VCaP (cell line): ENCODE measurements at regions not wholly inside any gene's neighbourhood (a gene's known extent, or its start where the extent isn't known, plus 50 kb on each side); places are given as distances from the start of the nearest gene placed in this dataset.

Experiments used
- H3K27ac ChIP-seq: fragments of 450-650 bp; 2 replicates; pipeline ENCODE4 v1.5.1; 2017
- TF ChIP-seq, protein P1 (sequence below): fragments of 450-650 bp; conservative IDR thresholded peaks from 2 replicates; pipeline ENCODE4 v1.5.1; 2017; ENCODE audit warnings: mild to moderate bottlenecking, moderate library complexity

DNA sequence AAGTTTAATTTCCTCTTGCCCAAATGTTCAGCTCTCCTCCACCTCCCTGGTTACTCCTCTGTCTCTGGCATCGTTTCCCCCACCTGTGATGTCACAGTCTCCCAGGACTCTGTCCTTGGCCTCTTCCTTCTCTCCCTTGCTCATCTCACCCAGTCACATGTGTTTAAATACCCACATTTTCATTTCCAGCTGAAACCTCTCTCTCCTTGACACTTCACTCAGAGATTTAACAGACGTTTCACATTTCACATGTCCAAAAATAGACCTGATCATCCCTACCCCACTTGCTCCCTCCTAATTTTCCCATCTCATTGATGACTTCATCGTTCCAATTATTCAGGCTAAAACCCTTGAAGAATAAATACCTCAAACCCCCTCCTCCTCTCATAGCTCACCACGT, 604.1 kb upstream of the JAG1 start:
- TF ChIP-seq, protein P1, sequence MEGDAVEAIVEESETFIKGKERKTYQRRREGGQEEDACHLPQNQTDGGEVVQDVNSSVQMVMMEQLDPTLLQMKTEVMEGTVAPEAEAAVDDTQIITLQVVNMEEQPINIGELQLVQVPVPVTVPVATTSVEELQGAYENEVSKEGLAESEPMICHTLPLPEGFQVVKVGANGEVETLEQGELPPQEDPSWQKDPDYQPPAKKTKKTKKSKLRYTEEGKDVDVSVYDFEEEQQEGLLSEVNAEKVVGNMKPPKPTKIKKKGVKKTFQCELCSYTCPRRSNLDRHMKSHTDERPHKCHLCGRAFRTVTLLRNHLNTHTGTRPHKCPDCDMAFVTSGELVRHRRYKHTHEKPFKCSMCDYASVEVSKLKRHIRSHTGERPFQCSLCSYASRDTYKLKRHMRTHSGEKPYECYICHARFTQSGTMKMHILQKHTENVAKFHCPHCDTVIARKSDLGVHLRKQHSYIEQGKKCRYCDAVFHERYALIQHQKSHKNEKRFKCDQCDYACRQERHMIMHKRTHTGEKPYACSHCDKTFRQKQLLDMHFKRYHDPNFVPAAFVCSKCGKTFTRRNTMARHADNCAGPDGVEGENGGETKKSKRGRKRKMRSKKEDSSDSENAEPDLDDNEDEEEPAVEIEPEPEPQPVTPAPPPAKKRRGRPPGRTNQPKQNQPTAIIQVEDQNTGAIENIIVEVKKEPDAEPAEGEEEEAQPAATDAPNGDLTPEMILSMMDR: no peak
- no peak overlapping the region for H3K27ac ChIP-seq

DNA sequence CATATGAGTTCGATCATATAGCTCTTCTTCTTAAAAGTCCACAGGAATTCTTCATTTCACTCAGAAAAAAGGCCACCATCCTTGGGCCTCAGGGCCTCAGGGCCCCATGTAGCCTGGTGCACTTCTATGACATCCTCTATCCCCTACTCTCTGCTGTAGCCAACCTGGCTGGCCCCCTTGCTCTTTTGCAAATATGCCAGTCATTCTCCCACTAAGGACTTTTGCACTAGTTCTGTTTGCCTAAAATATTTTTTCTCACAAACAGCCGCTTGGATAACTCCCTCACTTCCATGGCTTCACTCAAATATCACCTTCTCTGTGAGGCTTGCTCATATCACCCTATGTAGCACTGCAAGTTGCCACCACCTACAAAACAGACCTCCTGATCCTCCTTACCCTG, 604.7 kb upstream of the JAG1 start:
- no peak overlapping the region for H3K27ac ChIP-seq
- TF ChIP-seq, protein P1: no peak

DNA sequence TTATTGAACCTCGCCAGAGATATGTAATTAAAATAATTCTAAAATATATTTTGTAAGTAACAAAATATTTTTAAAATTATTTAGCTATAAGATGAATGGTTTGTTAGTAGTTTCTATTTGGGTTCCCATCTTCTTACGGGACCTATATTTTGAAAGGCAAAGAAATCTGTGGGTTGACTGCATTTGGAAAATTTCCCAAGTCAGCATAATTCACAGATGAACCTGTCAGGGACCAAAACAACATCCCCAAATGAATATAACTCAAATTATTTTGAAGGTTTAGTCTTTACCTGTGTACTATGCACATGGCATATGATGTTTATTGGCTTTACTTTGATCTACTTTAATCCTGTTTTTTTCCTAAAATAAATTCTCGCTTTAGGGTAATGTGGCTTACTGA, 607.4 kb upstream of the JAG1 start:
- H3K27ac ChIP-seq: no peak overlapping the region

DNA sequence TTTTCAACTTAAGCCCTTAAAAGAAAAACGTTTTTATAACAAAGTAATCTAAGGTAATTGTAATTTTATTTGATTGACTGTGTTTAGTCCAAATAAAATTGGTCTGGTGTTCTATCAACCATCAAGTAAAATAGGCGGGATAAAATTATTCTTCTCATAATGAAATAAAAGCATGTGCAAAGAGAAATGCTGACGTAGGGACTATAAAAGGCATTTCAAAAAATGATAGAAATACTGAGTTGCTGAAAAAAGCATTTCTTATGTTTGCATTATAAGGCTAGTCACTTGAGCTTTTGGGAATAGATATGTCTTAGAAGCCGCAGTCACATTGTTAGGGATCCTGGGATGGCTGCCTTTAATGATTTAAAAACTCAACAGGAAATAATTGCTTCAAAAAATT, 608.0 kb upstream of the JAG1 start:
- H3K27ac ChIP-seq: no peak overlapping the region
- TF ChIP-seq, protein P1: no peak

More for the DNA sequence above, 607.4 kb upstream of the JAG1 start:
- TF ChIP-seq, protein P1: no peak

DNA sequence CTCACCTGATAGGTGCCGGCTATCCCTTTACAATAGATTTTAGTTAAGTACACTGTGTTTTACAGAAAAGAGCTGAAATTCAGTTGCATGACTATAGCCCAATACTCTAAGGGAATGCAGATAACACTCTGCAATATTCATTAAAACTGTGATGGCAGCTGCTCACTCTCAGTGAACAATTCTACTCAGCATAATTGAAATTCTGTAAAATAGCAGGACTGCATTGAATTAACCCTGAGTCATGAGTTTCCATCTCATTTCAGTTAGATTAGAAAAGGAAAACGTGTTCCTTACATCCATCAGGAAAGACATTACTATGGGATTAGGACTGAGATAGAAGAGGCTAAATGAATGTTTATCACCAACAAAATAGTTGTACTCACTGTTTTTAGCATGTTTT, 613.3 kb upstream of the JAG1 start:
- no peak overlapping the region for H3K27ac ChIP-seq
- TF ChIP-seq, protein P1: no peak

DNA sequence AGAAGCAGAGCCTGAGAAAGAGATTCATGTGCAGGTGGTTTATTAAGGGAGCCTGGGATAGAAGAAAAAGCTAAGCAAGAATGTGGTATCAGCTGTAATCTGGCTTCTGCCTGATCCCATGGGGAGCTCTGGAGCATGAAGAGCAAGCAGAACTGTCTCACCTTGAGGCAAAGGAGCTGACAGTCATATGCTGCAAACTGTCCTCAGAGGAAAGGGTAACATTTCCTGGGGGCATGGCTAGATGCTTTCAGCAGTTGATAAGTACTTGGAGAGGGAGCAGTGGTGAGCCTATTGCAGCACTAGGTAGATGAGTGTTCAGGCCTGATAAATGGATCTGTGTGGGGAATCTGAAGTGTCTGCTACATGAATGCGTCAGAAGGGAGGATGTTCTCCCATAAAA, 621.5 kb upstream of the BTBD3 start:
- H3K27ac ChIP-seq: no peak overlapping the region
- TF ChIP-seq, protein P1: no peak

DNA sequence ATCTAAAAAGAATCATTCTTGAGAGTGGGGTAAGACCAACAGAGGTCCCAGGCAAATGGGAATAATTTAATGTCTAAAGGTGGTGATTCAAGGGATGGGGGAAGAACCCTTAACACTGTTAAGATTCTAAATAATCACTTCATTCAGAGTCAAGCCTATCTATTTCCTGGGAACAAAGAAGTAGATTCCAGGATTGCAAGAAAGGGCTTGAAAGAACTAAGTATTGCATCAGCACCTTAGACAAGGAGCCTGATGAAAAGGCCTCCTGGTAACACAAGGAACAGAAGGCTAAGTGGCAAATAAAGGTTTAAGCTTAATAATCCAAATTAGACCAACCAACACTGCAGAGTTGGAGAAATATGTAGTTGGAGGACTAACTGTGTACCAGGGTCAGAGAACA, 620.7 kb upstream of the BTBD3 start:
- H3K27ac ChIP-seq: no peak overlapping the region
- TF ChIP-seq, protein P1: no peak

DNA sequence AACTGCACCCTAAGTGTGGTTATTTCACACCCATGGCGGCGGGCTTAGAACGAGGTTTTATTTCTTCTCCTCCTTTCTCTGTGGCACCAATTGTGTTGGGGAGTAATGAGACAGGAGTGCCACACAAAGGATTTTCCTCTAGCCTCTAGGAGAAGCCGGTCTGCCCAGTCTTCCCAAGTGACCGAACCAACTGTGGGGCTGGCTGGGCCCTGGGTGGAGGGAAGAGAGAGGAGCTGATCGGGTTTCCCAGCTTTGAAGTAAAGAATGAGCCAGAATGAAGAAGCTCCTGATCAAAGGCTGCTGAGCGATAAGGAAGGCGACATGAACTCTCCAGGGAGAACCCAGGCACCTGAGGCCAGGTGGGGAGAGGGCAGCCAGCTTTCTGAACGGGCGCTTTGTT, 616.0 kb upstream of the BTBD3 start:
- TF ChIP-seq, protein P1: no peak
- no peak overlapping the region for H3K27ac ChIP-seq
